Stimulated activated CD4-positive, alpha-beta T cell treated with anti-CD3 and anti-CD28 coated beads, Interleukin-12 subunit alpha, Interleukin-12 subunit beta, amount 100 ng/mL, for 4 hours (primary cell): ENCODE measurements at regions not wholly inside any gene's neighbourhood (a gene's known extent, or its start where the extent isn't known, plus 50 kb on each side); places are given as distances from the start of the nearest gene placed in this dataset.
"Not testable (repeated sequence)": the region's sequence is repeated elsewhere in the genome, so short reads cannot be mapped to it uniquely, and the experiment has no call there.

ENCODE experiments used
- DNase-seq: peaks from one replicate; pipeline ENCODE4 v3.0.0-alpha.2; 2020

GRCh38 chr1:121519756-121520286, 335.0 kb downstream of the SRGAP2C start:
- not testable (repeated sequence) for DNase-seq

GRCh38 chr1:121522061-121522759, 337.4 kb downstream of the SRGAP2C start:
- no peak for DNase-seq

- not testable (repeated sequence) for DNase-seq
Observed at GRCh38 chr1:121523112-121523511, 338.3 kb downstream of the SRGAP2C start.

- no peak for DNase-seq
Observed at GRCh38 chr1:121525355-121525754, 340.6 kb downstream of the SRGAP2C start.

- not testable (repeated sequence) for DNase-seq
Observed at GRCh38 chr1:121528958-121529357, 344.2 kb downstream of the SRGAP2C start.

GRCh38 chr1:121530026-121530425, 345.3 kb downstream of the SRGAP2C start:
- DNase-seq = not testable (repeated sequence)

GRCh38 chr1:121531747-121532146, 347.0 kb downstream of the SRGAP2C start:
- not testable (repeated sequence) for DNase-seq

GRCh38 chr1:121538148-121538547, 353.4 kb downstream of the SRGAP2C start:
- DNase-seq = not testable (repeated sequence)

- DNase-seq = no peak
Observed at GRCh38 chr1:121538943-121539575, 354.3 kb downstream of the SRGAP2C start.

GRCh38 chr1:121543988-121544387, 359.2 kb downstream of the SRGAP2C start:
- not testable (repeated sequence) for DNase-seq

- no peak for DNase-seq
Observed at GRCh38 chr1:121544500-121544899, 359.7 kb downstream of the SRGAP2C start.

- DNase-seq = not testable (repeated sequence)
Observed at GRCh38 chr1:121545899-121546298, 361.1 kb downstream of the SRGAP2C start.

- no peak for DNase-seq
Observed at GRCh38 chr1:121546830-121547591, 362.2 kb downstream of the SRGAP2C start.

GRCh38 chr1:121547726-121548125, 363.0 kb downstream of the SRGAP2C start:
- DNase-seq = not testable (repeated sequence)

- DNase-seq = not testable (repeated sequence)
Observed at GRCh38 chr1:121550817-121551216, 366.0 kb downstream of the SRGAP2C start.

- DNase-seq = not testable (repeated sequence)
Observed at GRCh38 chr1:121551491-121551890, 366.7 kb downstream of the SRGAP2C start.

- not testable (repeated sequence) for DNase-seq
Observed at GRCh38 chr1:121556560-121556959, 371.8 kb downstream of the SRGAP2C start.

- not testable (repeated sequence) for DNase-seq
Observed at GRCh38 chr1:121558034-121558433, 373.3 kb downstream of the SRGAP2C start.

GRCh38 chr1:121558514-121558913, 373.7 kb downstream of the SRGAP2C start:
- no peak for DNase-seq

GRCh38 chr1:121566346-121566745, 381.6 kb downstream of the SRGAP2C start:
- no peak for DNase-seq

- no peak for DNase-seq
Observed at GRCh38 chr1:121569428-121569827, 384.7 kb downstream of the SRGAP2C start.

- DNase-seq = not testable (repeated sequence)
Observed at GRCh38 chr1:121573881-121574504, 389.2 kb downstream of the SRGAP2C start.

- not testable (repeated sequence) for DNase-seq
Observed at GRCh38 chr1:121574505-121574899, 389.7 kb downstream of the SRGAP2C start.
